Right kidney (tissue), 1 donor: ENCODE measurements at regions not wholly inside any gene's neighbourhood (a gene's known extent, or its start where the extent isn't known, plus 50 kb on each side); places are given as distances from the start of the nearest gene placed in this dataset.
"Not testable (repeated sequence)": the region's sequence is repeated elsewhere in the genome, so short reads cannot be mapped to it uniquely, and the experiment has no call there.

Experiments used
- DNase-seq: peaks from one replicate; pipeline ENCODE4 v3.0.0-alpha.2; 2016

- no peak for DNase-seq
These were observed 64.0 kb downstream of the EBNA1BP2 start for GRCh38 chr1:43108080-43108479.

- no peak for DNase-seq
These were observed 64.4 kb downstream of the EBNA1BP2 start for GRCh38 chr1:43107664-43108063.

- DNase-seq = no peak
These were observed 67.9 kb downstream of the EBNA1BP2 start for GRCh38 chr1:43104027-43104763.

- no peak for DNase-seq
These were observed 71.0 kb downstream of the EBNA1BP2 start for GRCh38 chr1:43101061-43101460.

- DNase-seq = no peak
These were observed 73.9 kb downstream of the EBNA1BP2 start for GRCh38 chr1:43098200-43098599.

GRCh38 chr1:43096528-43096927 lies 75.6 kb downstream of the EBNA1BP2 start:
- not testable (repeated sequence) for DNase-seq

GRCh38 chr1:43090812-43091211 lies 81.3 kb downstream of the EBNA1BP2 start:
- DNase-seq = not testable (repeated sequence)

GRCh38 chr1:43090157-43090556 lies 81.9 kb downstream of the EBNA1BP2 start:
- DNase-seq = not testable (repeated sequence)

- DNase-seq = no peak
These were observed 88.7 kb downstream of the EBNA1BP2 start for GRCh38 chr1:43083375-43083891.

- DNase-seq = no peak
These were observed 89.3 kb downstream of the EBNA1BP2 start for GRCh38 chr1:43082740-43083139.

- no peak for DNase-seq
These were observed 94.8 kb downstream of the EBNA1BP2 start for GRCh38 chr1:43077273-43077672.

GRCh38 chr1:43074709-43075108 lies 97.4 kb downstream of the EBNA1BP2 start:
- DNase-seq = no peak

- DNase-seq = no peak
These were observed 97.8 kb downstream of the EBNA1BP2 start for GRCh38 chr1:43074244-43074643.

GRCh38 chr1:43073490-43074230 lies 98.4 kb downstream of the EBNA1BP2 start:
- DNase-seq = peak; percentile 47

GRCh38 chr1:43072314-43072713 lies 99.8 kb downstream of the EBNA1BP2 start:
- no peak for DNase-seq

GRCh38 chr1:43071241-43071640 lies 100.8 kb downstream of the EBNA1BP2 start:
- DNase-seq = no peak

- DNase-seq = no peak
These were observed 102.5 kb downstream of the EBNA1BP2 start for GRCh38 chr1:43069461-43070050.

GRCh38 chr1:43068911-43069310 lies 103.2 kb downstream of the EBNA1BP2 start:
- no peak for DNase-seq

GRCh38 chr1:43067977-43068751 lies 103.9 kb downstream of the EBNA1BP2 start:
- peak; percentile 68 for DNase-seq

- DNase-seq = no peak
These were observed 104.8 kb downstream of the EBNA1BP2 start for GRCh38 chr1:43067233-43067745.

GRCh38 chr1:43066578-43066977 lies 105.5 kb downstream of the EBNA1BP2 start:
- no peak for DNase-seq
